Natural killer cell (primary cell): ENCODE measurements at regions not wholly inside any gene's neighbourhood (a gene's known extent, or its start where the extent isn't known, plus 50 kb on each side); places are given as distances from the start of the nearest gene placed in this dataset.

Source experiments
- ATAC-seq, 3 donors: fragments of 150-1000 bp in 2 of 3; fragments of 200-7000 bp in 1 of 3; cut with Tn5 transposase; 1 replicate in 1 of 3; 2 replicates in 2 of 3; pipeline ENCODE4 v1.10.0; 2021; ENCODE audit warnings: mild to moderate bottlenecking in 2 of 3, moderate library complexity in 2 of 3
- DNase-seq, 2 donors: peaks; one replicate each; pipeline versions ENCODE4 v3.0.0 to v3.0.0-alpha.2; 2013 to 2021; ENCODE audit warnings: mixed read lengths in 1 of 2
- H3K27ac ChIP-seq: one replicate; pipeline ENCODE4 v1.5.1; 2013; ENCODE audit warnings: mild to moderate bottlenecking, low read length
- H3K27me3 ChIP-seq: one replicate; pipeline ENCODE4 v1.6.1; 2013; ENCODE audit warnings: low read length; ENCODE audit not compliant: control insufficient read depth, insufficient read depth
- H3K36me3 ChIP-seq: one replicate; pipeline ENCODE4 v1.6.1; 2013; ENCODE audit warnings: low read length; ENCODE audit not compliant: control insufficient read depth, insufficient read depth
- H3K4me1 ChIP-seq: one replicate; pipeline ENCODE4 v1.6.1; 2013; ENCODE audit warnings: low read length; ENCODE audit not compliant: control insufficient read depth, insufficient read depth
- H3K4me3 ChIP-seq: one replicate; pipeline ENCODE4 v1.5.1; 2013; ENCODE audit warnings: low read length
- H3K9me3 ChIP-seq: one replicate; pipeline ENCODE4 v1.6.1; 2013; ENCODE audit warnings: low read length; ENCODE audit not compliant: control insufficient read depth, insufficient read depth
- H3K27ac Mint-ChIP-seq, 2 donors: one replicate each; pipeline ENCODE4 v1.8.0; 2022; ENCODE audit warnings: mild to moderate bottlenecking in 2 of 2, mixed read lengths in 2 of 2, moderate library complexity in 1 of 2
- H3K27me3 Mint-ChIP-seq, 2 donors: one replicate each; pipeline ENCODE4 v1.8.0; 2022; ENCODE audit warnings: low read depth in 2 of 2, mixed read lengths in 2 of 2
- H3K36me3 Mint-ChIP-seq: one replicate; pipeline ENCODE4 v1.8.0; 2022; ENCODE audit warnings: mixed read lengths
- H3K4me1 Mint-ChIP-seq, 2 donors: one replicate each; pipeline ENCODE4 v1.8.0; 2022; ENCODE audit warnings: mixed read lengths in 2 of 2
- H3K4me3 Mint-ChIP-seq: one replicate; pipeline ENCODE4 v1.8.0; 2022; ENCODE audit warnings: mild to moderate bottlenecking, moderate library complexity, mixed read lengths
- H3K9me3 Mint-ChIP-seq, 2 donors: one replicate each; pipeline ENCODE4 v1.8.0; 2022; ENCODE audit warnings: mixed read lengths in 2 of 2
- CTCF ChIP-seq: fragments of 200-600 bp; IDR thresholded peaks from one replicate; pipeline ENCODE4 v1.8.0; 2022; ENCODE audit warnings: antibody characterized with exemption
- WGBS: methylation state at CpG from one replicate; pipeline ENCODE4 v1.1.7; 2013; ENCODE audit warnings: missing lambda C conversion rate; ENCODE audit not compliant: insufficient coverage; 5-methylcytosine and 5-hydroxymethylcytosine counted together
- intact Hi-C: fragments of 100-400 bp; cut with micrococcal nuclease; formaldehyde crosslinking; loops from one replicate; pipeline ENCODE4 v1.14.2; 2022

- H3K27ac ChIP-seq, result no peak overlapping the region
- Mint-ChIP-seq H3K9me3 (peaks cover 6 to 15% of the 10 kb centered on the region in 2 donors), H3K4me3 (no peak overlapping the region), H3K27ac (no peak overlapping the region), H3K36me3 (peaks cover 34% of the 10 kb centered on the region), H3K4me1 (no peaks in the 10 kb centered on the region), H3K27me3 (peaks cover 9 to 34% of the 10 kb centered on the region in 2 donors)
- H3K27me3 ChIP-seq, result peaks cover 3% of the 10 kb centered on the region
- intact Hi-C loops, result no loop called here
- H3K4me1 ChIP-seq, result no peaks in the 10 kb centered on the region
- no peak overlapping the region for H3K4me3 ChIP-seq
- H3K36me3 ChIP-seq, result no peaks in the 10 kb centered on the region
- peaks cover 4% of the 10 kb centered on the region for H3K9me3 ChIP-seq
- ATAC-seq, result no peak
- DNase-seq, result no peak
- WGBS, result 78% methylated on average over 3 of the region's 3 CpGs
- no peak for TF ChIP-seq CTCF
Measured at GRCh38 chr22:44373234-44373633, 60.5 kb upstream of the SHISAL1 start.

GRCh38 chr22:44372611-44373010 is 59.9 kb upstream of the SHISAL1 start:
- H3K36me3 ChIP-seq, result no peaks in the 10 kb centered on the region
- no peak overlapping the region for H3K27ac ChIP-seq
- no peak overlapping the region for H3K4me3 Mint-ChIP-seq
- H3K4me3 ChIP-seq, result no peak overlapping the region
- H3K4me1 ChIP-seq, result no peaks in the 10 kb centered on the region
- DNase-seq (no peak), ATAC-seq (no peak)
- peaks cover 4% of the 10 kb centered on the region for H3K9me3 ChIP-seq
- no peak for TF ChIP-seq CTCF
- peaks cover 9 to 29% of the 10 kb centered on the region in 2 donors for H3K27me3 Mint-ChIP-seq
- intact Hi-C loops, result no loop called here
- peaks cover 3% of the 10 kb centered on the region for H3K27me3 ChIP-seq
- WGBS, result 92% methylated on average over 3 of the region's 4 CpGs
- H3K27ac Mint-ChIP-seq, result no peak overlapping the region
- no peaks in the 10 kb centered on the region for H3K4me1 Mint-ChIP-seq
- H3K36me3 Mint-ChIP-seq, result peaks cover 30% of the 10 kb centered on the region
- H3K9me3 Mint-ChIP-seq, result peaks cover 6 to 15% of the 10 kb centered on the region in 2 donors

- Histone ChIP-seq H3K36me3 (no peaks in the 10 kb centered on the region), H3K4me1 (no peaks in the 10 kb centered on the region), H3K4me3 (no peak overlapping the region), H3K9me3 (peaks cover 4% of the 10 kb centered on the region), H3K27ac (no peak overlapping the region), H3K27me3 (peaks cover 3% of the 10 kb centered on the region)
- Mint-ChIP-seq H3K27ac (no peak overlapping the region), H3K4me1 (no peaks in the 10 kb centered on the region), H3K9me3 (peaks cover 6 to 15% of the 10 kb centered on the region in 2 donors), H3K27me3 (peaks cover 9 to 22% of the 10 kb centered on the region in 2 donors), H3K4me3 (no peak overlapping the region), H3K36me3 (peaks cover 23% of the 10 kb centered on the region)
- DNase-seq, result no peak
- ATAC-seq, result no peak
- WGBS, result 78% methylated on average over 3 of the region's 3 CpGs
- TF ChIP-seq CTCF, result no peak
- intact Hi-C loops, result no loop called here
Measured at GRCh38 chr22:44371741-44372525, 59.2 kb upstream of the SHISAL1 start.
